GM06990 (cell line): ENCODE measurements at regions not wholly inside any gene's neighbourhood (a gene's known extent, or its start where the extent isn't known, plus 50 kb on each side); places are given as distances from the start of the nearest gene placed in this dataset.

ENCODE experiments used
- DNase-seq: peaks from one replicate; pipeline ENCODE4 v3.0.0-alpha.2; 2011; ENCODE audit not compliant: insufficient read length; ENCODE audit errors: extremely low read depth
- H3K27me3 ChIP-seq: replicated peaks from 2 replicates; pipeline ENCODE4 v1.6.0; 2011; ENCODE audit warnings: low read length; ENCODE audit not compliant: control insufficient read depth, insufficient read depth
- H3K36me3 ChIP-seq: 2 replicates; pipeline ENCODE4 v1.5.1; 2011; ENCODE audit warnings: low read length; ENCODE audit not compliant: control insufficient read depth, insufficient read depth
- H3K4me3 ChIP-seq: replicated peaks from 2 replicates; pipeline ENCODE4 v1.5.1; 2011; ENCODE audit warnings: low read depth, mild to moderate bottlenecking, control low read depth, low read length
- TF ChIP-seq, protein P1 (sequence below): IDR thresholded peaks from 2 replicates; pipeline ENCODE4 v1.5.1; 2011; ENCODE audit warnings: low read length, control low read depth, mild to moderate bottlenecking, inconsistent platforms; ENCODE audit not compliant: insufficient read depth, poor library complexity, severe bottlenecking

DNA sequence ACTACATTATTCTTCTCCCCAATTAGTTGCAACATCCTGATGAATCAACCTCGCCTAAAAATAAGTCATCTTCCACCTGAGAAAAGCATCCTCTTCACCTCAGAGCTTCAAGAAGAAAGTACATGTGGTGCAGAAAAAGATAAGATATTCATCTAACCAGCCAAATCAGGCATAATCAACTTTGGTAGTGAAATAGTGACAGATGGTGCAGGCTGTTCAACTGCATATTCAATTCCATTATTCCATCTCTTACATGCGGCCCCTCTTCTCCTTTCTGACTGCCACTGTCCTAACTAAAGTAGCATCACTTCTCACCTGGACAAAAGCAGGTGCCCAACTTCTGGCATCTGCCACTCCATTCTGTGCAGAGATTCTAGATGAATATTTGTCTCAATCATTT, 148.4 kb upstream of the STEAP1 start:
- Histone ChIP-seq H3K4me3 (no peak overlapping the region), H3K27me3 (no peaks in the 10 kb centered on the region), H3K36me3 (no peaks in the 10 kb centered on the region)
- DNase-seq, result no peak
- TF ChIP-seq, protein P1, sequence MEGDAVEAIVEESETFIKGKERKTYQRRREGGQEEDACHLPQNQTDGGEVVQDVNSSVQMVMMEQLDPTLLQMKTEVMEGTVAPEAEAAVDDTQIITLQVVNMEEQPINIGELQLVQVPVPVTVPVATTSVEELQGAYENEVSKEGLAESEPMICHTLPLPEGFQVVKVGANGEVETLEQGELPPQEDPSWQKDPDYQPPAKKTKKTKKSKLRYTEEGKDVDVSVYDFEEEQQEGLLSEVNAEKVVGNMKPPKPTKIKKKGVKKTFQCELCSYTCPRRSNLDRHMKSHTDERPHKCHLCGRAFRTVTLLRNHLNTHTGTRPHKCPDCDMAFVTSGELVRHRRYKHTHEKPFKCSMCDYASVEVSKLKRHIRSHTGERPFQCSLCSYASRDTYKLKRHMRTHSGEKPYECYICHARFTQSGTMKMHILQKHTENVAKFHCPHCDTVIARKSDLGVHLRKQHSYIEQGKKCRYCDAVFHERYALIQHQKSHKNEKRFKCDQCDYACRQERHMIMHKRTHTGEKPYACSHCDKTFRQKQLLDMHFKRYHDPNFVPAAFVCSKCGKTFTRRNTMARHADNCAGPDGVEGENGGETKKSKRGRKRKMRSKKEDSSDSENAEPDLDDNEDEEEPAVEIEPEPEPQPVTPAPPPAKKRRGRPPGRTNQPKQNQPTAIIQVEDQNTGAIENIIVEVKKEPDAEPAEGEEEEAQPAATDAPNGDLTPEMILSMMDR, result no peak

DNA sequence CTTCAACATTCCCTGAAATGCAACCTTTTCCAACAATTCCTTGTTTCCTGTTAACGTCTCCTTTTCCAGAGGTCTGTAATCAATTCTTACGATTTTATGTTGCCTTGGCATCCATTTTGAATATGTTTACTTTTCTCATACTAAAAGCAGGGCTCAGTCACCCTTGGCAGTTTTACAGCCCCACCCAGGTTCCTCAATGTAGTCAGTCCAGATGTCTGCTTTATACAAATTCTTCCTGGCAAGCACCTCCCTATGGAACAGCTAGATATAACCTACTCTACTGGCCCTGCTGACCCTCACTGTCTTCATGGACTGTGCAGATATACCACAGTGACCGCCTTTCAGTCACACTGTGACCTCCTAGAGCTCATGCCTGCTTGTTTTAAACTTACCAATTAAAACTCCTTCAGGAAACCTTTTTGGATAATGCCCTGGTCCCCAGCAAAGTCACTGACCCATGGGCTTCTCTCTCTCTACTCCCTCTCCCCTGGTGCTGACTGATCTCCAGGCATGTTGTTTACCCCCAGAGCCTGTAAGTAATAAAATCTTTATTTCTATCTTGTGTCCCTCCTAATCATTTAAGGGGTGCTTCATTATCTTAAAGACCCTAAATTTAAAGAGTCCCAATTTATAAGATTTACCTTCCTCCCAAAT, 147.1 kb upstream of the STEAP1 start:
- Histone ChIP-seq H3K27me3 (no peaks in the 10 kb centered on the region), H3K4me3 (no peak overlapping the region), H3K36me3 (no peaks in the 10 kb centered on the region)
- DNase-seq, result no peak
- TF ChIP-seq, protein P1, result no peak

DNA sequence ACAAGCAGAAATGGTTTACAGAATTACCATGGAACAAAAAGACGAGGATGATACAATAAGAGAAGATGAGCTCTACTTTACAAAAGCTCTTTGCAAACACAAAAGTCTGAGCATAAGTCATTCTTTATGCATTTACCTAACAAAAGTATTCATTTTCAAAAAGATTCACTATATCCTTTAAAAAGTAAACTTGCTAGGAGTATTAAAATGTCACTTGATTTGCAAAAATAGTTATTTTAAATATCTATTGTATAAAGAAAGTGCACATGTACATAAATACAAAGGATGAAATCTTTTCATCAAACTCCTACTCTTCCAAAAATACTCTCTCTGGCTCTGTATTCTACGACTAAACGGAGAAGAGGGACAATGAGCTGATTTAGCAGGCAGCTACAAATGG, 146.4 kb upstream of the STEAP1 start:
- TF ChIP-seq, protein P1, result no peak
- Histone ChIP-seq H3K4me3 (no peak overlapping the region), H3K36me3 (no peaks in the 10 kb centered on the region), H3K27me3 (no peaks in the 10 kb centered on the region)
- no peak for DNase-seq

DNA sequence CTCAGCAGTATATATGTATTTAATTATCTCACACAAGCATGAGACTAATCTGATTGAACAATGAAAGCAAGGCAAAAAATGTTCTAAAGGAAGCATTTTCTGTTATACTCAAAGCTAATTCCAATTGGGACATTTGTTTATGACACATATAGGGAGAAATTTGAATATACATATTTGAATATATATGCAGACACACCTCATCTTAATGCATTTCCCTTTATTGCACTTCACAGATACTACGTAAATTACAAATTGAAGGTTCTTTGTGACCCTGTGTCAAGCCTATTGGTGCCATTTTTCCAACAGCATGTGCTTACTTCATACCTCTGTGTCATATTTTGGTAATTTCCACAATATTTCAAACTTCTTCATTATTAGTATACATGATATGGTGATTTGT, 132.1 kb upstream of the STEAP1 start:
- no peak for DNase-seq
- TF ChIP-seq, protein P1, result no peak
- Histone ChIP-seq H3K27me3 (no peaks in the 10 kb centered on the region), H3K4me3 (no peak overlapping the region), H3K36me3 (no peaks in the 10 kb centered on the region)

DNA sequence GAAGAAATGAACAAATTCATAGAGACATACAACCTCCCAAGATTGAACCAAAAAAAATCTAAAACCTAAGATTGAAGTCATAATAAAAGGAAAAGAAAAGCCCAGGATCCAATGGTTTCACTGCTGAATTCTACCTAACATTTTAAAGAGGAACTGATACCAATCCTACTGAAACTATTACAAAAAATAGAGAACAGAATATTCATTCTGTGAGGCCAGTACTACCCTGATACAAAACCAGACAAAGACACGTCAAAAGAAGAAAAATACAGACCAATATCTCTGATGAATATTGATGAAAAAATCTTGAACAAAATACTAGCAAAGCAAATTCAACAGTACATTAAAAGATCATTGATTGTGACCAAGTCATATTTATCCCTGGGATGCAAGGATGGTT, 128.5 kb upstream of the STEAP1 start:
- Histone ChIP-seq H3K4me3 (no peak overlapping the region), H3K36me3 (no peaks in the 10 kb centered on the region), H3K27me3 (no peaks in the 10 kb centered on the region)
- TF ChIP-seq, protein P1, result no peak
- no peak for DNase-seq

DNA sequence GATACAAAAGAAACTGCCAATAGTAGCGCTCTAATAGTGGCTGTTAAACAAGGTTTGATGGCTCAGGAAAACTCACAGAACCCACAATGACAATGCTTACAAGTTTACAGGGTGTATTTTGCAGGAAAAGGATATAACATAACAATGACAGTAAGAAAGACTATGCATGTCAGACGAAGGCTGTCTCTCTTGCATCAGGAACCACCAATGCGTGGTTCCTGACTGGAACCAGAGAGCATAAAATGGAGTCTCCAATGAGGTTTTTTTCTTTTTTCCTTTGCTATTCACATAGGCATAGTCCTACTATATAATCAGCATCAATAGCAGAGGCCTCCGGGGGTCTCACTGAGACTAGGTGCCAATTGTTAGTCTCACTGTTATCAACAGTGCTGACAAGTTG, 120.4 kb upstream of the STEAP1 start:
- Histone ChIP-seq H3K27me3 (no peaks in the 10 kb centered on the region), H3K4me3 (no peak overlapping the region), H3K36me3 (no peaks in the 10 kb centered on the region)
- no peak for DNase-seq
- TF ChIP-seq, protein P1, result no peak
